Ovary (tissue), 7 donors: ENCODE measurements at regions not wholly inside any gene's neighbourhood (a gene's known extent, or its start where the extent isn't known, plus 50 kb on each side); places are given as distances from the start of the nearest gene placed in this dataset.

ENCODE experiments used
- DNase-seq, 5 donors: peaks; one replicate each; pipeline ENCODE4 v3.0.0-alpha.2; 2019 to 2020
- H3K27ac ChIP-seq, 2 donors: fragments of 200-600 bp; one replicate each; pipeline versions ENCODE4 v1.5.1 to v1.8.0; 2019 to 2022
- H3K27me3 ChIP-seq: fragments of 200-600 bp; one replicate; pipeline ENCODE4 v1.8.0; 2022
- H3K36me3 ChIP-seq: fragments of 200-600 bp; sonication (generic); one replicate; pipeline ENCODE4 v1.5.1; 2019
- H3K4me1 ChIP-seq: one replicate; pipeline ENCODE4 v1.8.1; 2013; ENCODE audit warnings: mild to moderate bottlenecking, moderate library complexity; ENCODE audit not compliant: insufficient read depth
- H3K4me3 ChIP-seq: fragments of 200-600 bp; sonication (generic); one replicate; pipeline ENCODE4 v1.5.1; 2017
- H3K9me3 ChIP-seq, 2 donors: fragments of 200-600 bp in 1 of 2; sonication (generic) in 1 of 2; one replicate each; pipeline versions ENCODE4 v1.5.1 to v1.8.1; 2013 to 2019; ENCODE audit warnings: mild to moderate bottlenecking in 1 of 2, moderate library complexity in 1 of 2
- EP300 ChIP-seq: sonication (generic); formaldehyde crosslinking; IDR thresholded peaks from one replicate; pipeline ENCODE4 v1.6.1; 2017; ENCODE audit warnings: antibody characterized with exemption
- POLR2A ChIP-seq: fragments of 450-650 bp; IDR thresholded peaks from one replicate; pipeline ENCODE4 v1.6.1; 2017; ENCODE audit warnings: antibody characterized with exemption, mild to moderate bottlenecking, moderate library complexity
- WGBS, 3 donors: extraction: QIAGEN DNeasy Blood & Tissue Kit in 1 of 3; methylation state at CpG; one replicate each; pipeline versions ENCODE4 v1.1.5 to v1.1.7; 2013 to 2017; 5-methylcytosine and 5-hydroxymethylcytosine counted together
- intact Hi-C, 4 donors: fragments of 100-400 bp; cut with DNase I; formaldehyde crosslinking; loops; one replicate each; pipeline versions ENCODE4 v1.11.0 to v1.15.1; 2022 to 2023
- TF ChIP-seq, protein P1 (sequence below), 3 donors: fragments of 450-650 bp in 2 of 3; fragments of 200-600 bp in 1 of 3; IDR thresholded peaks; one replicate each; pipeline versions ENCODE4 v1.5.1 to v1.8.0; 2016 to 2022; ENCODE audit warnings: antibody characterized with exemption in 3 of 3, mild to moderate bottlenecking in 1 of 3
- donor health status: DM: no; HTN: no; CAD: no; lungs with moderate emphysema.
- donor health status: DM: no; HTN: no; CAD: no.
- donor health status: Bipolar disorder and iron deficiency.
- donor health status: DM: no; HTN: no; CAD: no.
- donor health status: DM: yes; HTN: yes; CAD: no.

DNA sequence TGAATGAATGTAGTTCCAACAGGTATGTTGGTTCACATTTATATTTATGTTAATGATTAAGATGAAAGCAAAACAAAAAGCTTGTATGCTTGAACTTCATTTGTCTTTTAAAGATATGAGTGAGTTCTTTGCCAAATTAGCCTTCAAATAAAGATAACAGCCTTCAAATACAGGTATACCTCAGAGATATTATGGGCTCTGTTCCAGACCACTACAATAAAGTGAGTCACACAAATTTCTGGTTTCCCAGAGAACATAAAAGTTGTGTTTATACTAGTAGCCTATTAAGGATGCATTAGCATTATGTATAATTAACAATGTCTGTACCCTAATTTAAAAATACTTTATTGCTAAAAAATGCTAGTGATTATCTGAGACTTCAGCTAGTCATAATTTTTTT lies 245.3 kb upstream of the MAN1A1 start:
- no peaks in the 10 kb centered on the region for H3K9me3 ChIP-seq
- no peak for DNase-seq
- TF ChIP-seq EP300 (no peak), POLR2A (no peak)
- TF ChIP-seq, protein P1, sequence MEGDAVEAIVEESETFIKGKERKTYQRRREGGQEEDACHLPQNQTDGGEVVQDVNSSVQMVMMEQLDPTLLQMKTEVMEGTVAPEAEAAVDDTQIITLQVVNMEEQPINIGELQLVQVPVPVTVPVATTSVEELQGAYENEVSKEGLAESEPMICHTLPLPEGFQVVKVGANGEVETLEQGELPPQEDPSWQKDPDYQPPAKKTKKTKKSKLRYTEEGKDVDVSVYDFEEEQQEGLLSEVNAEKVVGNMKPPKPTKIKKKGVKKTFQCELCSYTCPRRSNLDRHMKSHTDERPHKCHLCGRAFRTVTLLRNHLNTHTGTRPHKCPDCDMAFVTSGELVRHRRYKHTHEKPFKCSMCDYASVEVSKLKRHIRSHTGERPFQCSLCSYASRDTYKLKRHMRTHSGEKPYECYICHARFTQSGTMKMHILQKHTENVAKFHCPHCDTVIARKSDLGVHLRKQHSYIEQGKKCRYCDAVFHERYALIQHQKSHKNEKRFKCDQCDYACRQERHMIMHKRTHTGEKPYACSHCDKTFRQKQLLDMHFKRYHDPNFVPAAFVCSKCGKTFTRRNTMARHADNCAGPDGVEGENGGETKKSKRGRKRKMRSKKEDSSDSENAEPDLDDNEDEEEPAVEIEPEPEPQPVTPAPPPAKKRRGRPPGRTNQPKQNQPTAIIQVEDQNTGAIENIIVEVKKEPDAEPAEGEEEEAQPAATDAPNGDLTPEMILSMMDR (IDR thresholded peaks at IDR 0.05), result no peak
- no peaks in the 10 kb centered on the region for H3K36me3 ChIP-seq
- no peak overlapping the region for H3K4me3 ChIP-seq
- H3K27me3 ChIP-seq, result no peaks in the 10 kb centered on the region
- H3K27ac ChIP-seq, result no peak overlapping the region
- H3K4me1 ChIP-seq, result no peaks in the 10 kb centered on the region
- intact Hi-C loops, result no loop called here

DNA sequence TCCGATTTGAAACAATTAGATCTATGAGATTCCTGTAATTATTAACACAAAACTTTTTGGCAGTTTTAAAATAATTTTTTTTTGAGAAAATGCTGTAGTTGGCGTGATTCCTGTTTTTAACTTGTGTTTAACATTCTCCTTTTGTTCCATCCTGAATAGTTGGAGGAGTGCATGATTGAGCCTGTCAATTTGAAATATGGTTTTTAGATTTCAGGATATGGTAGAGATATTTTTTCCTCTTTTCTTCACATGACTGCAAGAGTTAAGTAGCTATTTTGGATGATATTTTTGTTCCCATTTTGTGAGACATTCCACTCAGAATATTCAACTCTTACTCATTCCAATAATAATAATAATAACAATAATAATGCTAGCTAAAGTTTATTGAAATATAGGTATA lies 241.7 kb upstream of the MAN1A1 start:
- intact Hi-C loops, result no loop called here
- 81 to 85% (median 83%) methylated on average over 2 of the region's 2 CpGs for WGBS, 3 donors
- TF ChIP-seq EP300, result no peak
- TF ChIP-seq, protein P1 (IDR thresholded peaks at IDR 0.05), result no peak
- no peak for TF ChIP-seq POLR2A

DNA sequence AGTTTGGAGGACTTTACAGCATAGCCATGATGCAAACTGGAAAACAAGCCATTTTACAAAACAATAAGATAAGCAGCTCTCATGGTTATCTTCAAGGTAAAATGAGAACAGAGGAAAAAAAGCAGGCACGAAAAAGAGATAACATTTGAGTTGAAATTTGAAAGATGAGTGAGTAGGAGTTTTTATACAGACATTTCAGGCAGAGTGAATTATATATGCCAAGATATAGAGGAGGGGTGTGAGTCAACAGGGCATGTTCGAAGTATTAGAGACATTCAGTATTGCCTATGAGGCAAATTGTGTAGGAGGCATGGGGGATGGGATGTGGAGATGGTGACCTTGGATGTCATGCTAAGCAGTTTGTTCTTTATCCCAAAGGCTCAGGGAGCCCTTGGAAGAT lies 240.5 kb upstream of the MAN1A1 start:
- 15 to 31% (median 21%) methylated on average over 2 of the region's 2 CpGs for WGBS, 3 donors

More for the DNA sequence above, 241.7 kb upstream of the MAN1A1 start:
- no peak for DNase-seq
- Histone ChIP-seq H3K27me3 (no peaks in the 10 kb centered on the region), H3K4me3 (no peak overlapping the region), H3K4me1 (no peaks in the 10 kb centered on the region), H3K9me3 (no peaks in the 10 kb centered on the region), H3K27ac (no peak overlapping the region), H3K36me3 (no peaks in the 10 kb centered on the region)

DNA sequence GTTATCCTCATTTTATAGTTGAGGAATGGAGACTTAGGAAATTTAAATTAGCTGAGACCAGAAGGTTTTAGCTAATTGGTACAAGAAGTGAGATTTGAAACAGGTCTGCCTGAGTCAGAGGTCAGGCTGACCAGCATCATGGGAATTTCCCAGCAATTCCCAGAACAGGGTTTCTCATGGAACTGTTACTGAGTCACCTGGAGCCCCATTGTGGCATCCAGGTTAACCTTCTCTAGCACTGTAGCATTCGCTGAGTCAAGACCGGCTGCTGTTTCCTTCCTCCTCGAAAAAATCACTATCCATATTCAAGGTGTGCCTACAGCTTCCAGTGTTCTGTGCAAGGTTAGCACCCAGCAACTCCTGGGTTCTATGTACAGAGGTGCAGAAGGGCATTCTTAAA lies 238.0 kb upstream of the MAN1A1 start:
- no peaks in the 10 kb centered on the region for H3K9me3 ChIP-seq
- 91 to 95% (median 93%) methylated on average over 3 of the region's 3 CpGs for WGBS, 3 donors
- H3K4me1 ChIP-seq, result no peaks in the 10 kb centered on the region
- H3K27ac ChIP-seq, result no peak overlapping the region
- no peak for DNase-seq
- intact Hi-C loops, result no loop called here
- no peaks in the 10 kb centered on the region for H3K27me3 ChIP-seq
- no peak overlapping the region for H3K4me3 ChIP-seq
- TF ChIP-seq, protein P1 (IDR thresholded peaks at IDR 0.05), result no peak
- no peak for TF ChIP-seq EP300
- no peaks in the 10 kb centered on the region for H3K36me3 ChIP-seq

More for the DNA sequence above, 240.5 kb upstream of the MAN1A1 start:
- no peaks in the 10 kb centered on the region for H3K27me3 ChIP-seq
- DNase-seq, result no peak
- H3K4me1 ChIP-seq, result no peaks in the 10 kb centered on the region
- H3K36me3 ChIP-seq, result no peaks in the 10 kb centered on the region
- intact Hi-C loops, result no loop called here
- no peak overlapping the region for H3K27ac ChIP-seq
- no peak for TF ChIP-seq EP300
- TF ChIP-seq POLR2A, result no peak
- TF ChIP-seq, protein P1 (IDR thresholded peaks at IDR 0.05), result no peak
- H3K4me3 ChIP-seq, result no peak overlapping the region
- no peaks in the 10 kb centered on the region for H3K9me3 ChIP-seq
